IPS-NIHi7 (cell line): ENCODE measurements at regions not wholly inside any gene's neighbourhood (a gene's known extent, or its start where the extent isn't known, plus 50 kb on each side); places are given as distances from the start of the nearest gene placed in this dataset.

Experiments used
- DNase-seq: peaks from one replicate; pipeline ENCODE4 v3.0.0; 2012; ENCODE audit warnings: mixed read lengths; ENCODE audit errors: extremely low spot score

DNA sequence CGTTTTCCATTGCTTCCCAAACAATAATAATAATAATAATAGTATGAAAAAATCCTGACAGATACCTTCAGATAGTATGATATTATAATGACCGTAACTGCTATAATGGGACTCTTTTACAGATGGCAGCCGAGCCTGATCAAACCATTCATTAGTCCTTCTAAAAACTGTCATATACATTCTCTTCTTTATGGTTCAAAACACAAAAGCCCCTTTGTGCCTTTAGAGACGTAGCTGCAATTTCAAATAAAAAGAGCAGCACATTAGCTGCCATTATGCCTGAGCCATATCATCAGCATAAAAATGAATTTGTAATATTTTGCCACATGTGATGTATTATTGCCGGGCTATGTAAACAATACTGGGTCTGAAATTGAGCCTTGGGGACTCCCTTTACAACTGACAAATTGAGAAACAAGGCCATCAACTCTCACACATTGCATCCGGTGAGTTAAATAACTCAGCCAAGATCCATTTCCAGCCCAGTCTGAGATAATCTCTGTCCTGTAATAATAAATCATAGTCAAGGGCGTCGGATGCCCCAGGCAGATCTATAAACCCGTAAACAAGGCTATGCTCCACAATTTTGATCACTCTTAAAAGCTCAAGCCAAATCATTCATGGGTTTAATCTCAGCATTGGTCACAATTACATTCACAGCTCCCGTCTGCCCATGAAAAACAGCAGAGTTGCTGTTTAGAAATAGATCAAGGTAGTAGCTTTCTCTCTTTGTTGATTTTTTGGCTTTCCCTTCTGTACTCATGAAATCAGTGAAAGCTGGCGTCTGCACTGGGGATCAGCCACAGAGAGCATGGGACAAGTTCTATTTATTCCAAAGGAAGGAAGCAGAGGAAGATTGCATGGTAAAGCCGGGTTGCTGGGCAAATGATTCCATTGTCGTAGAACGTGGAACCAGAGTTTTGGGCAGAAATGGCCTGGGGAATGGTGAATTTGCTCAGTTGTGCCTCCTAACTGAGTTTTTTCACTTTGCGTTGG is 150.1 kb upstream of the BMPER start:
- DNase-seq: no peak

DNA sequence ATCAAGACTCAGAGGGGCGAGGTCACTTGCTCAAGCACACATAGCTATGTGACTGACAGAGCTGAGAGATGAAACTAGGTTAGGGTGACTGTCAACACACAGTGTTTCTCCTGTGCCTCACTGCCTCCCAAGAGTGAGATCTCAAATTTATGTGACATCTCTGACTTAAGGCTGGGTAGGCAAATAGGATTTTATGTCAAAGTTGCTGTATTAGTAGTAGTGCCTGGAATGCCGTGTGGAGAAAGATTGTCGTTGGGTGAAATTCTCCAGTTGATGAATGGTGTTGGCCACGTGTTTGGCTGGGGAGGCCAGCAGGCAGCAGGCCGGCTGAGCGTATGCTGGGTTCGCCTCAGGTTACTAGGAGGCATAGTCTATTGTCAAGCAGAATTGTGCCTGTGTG is 148.3 kb upstream of the BMPER start:
- no peak for DNase-seq

- no peak for DNase-seq
Measured at GRCh38 chr7:33757563-33758165, 147.7 kb upstream of the BMPER start.

GRCh38 chr7:33760146-33760545 is 145.2 kb upstream of the BMPER start:
- DNase-seq: no peak

GRCh38 chr7:33760834-33761233 is 144.5 kb upstream of the BMPER start:
- no peak for DNase-seq

DNA sequence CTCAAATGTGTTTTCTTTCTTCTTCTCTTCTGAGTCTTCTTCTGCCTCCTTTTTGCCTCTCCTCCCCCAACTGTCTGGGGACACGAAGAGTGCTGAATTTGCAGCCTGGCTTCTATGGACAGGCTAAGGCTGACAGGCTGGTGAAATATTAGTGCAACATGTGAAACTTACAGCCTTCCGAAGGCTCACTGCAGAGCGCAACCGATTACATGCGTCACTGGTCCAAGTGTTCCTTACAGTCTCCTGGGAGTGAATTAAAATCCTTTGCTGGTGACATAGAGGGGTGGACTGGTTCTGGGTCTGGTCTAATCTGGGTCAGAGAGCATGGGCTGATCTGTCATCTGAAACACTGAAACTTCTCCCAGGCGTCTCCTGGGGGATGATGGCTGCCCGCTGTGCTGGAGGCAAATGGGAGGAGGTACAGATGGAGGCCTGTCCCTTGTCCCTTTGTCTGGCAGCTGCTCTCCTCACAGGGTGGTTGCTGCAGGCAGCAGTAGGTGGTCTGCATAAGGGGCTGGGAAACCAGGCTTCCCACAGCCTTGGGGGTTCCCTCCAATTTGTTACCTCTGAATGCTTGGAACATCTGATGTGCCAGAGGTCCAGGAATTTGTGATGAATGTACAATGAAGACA is 143.8 kb upstream of the BMPER start:
- no peak for DNase-seq

DNA sequence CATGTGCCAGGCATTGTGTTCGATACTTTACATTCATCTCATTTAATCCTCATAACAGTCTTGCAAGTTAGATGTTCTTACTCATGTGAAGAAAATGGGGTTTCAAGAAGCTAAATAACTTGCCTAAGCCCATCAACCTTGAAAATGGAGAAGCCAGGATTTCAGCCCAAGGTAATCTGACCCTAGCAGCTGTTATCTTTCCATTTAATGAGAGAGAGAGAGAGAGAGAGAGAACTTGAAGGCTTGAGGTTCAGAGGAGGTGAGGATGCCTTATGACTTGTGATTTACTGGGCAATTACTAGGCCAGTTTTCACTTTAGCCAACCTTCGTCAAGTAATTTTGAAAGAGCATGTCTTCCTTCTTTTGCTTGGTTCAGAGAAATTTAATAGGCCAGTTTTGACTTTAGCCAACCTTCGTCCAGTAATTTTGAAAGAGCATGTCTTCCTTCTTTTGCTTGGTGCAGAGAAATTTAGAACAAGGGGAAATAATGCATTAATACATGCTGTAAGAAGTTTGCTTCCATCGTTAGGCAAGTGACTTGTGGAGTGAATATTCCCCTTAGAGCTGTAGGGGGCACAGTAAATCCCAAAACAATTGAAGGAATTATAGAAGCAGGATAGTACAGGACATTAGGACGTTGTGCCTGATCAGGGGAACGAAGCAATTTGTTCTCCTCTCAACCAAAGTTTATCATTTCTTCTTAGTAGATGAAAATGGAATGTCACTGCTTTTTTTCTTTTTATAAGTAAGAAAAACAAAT is 143.0 kb upstream of the BMPER start:
- no peak for DNase-seq

GRCh38 chr7:33762911-33763306 is 142.4 kb upstream of the BMPER start:
- no peak for DNase-seq

DNA sequence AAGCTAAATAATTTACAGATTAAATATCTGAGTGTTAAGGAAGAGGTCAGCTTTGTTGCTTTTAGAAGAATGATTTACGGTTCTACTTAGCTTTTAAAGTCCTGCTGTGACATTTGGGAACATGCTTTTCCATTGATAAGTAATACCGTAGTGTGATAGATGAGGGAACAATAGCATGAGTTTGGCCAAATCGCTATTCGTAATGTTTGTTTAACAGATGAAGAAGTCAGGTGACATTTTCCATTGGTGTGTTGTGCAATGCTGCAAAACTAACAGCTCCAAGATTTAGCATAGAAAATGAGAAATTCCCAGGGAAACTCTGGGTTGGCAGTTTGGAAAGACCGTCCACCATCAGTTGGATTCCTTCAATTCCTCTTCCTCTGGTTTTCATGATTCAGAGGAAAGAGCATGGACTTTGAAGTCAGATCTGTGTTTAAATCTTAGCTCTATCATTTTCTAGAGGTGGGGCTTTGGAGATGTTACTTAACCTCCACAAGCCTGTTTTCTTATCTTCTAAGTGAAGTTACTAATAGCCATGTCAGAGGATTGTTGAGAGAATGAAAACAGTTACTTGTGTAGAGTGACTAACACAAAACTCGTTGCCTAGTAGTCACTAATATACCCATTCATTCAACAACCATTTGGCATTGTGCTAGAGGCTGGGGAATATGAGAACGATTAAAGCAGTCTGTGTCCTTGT is 140.4 kb upstream of the BMPER start:
- no peak for DNase-seq

GRCh38 chr7:33766405-33766804 is 138.9 kb upstream of the BMPER start:
- no peak for DNase-seq

- no peak for DNase-seq
Measured at GRCh38 chr7:33769930-33770329, 135.4 kb upstream of the BMPER start.

GRCh38 chr7:33770576-33770975 is 134.8 kb upstream of the BMPER start:
- no peak for DNase-seq

- DNase-seq: no peak
Measured at GRCh38 chr7:33771422-33771821, 133.9 kb upstream of the BMPER start.

- no peak for DNase-seq
Measured at GRCh38 chr7:33773053-33773452, 132.3 kb upstream of the BMPER start.

- DNase-seq: no peak
Measured at GRCh38 chr7:33774762-33775523, 130.4 kb upstream of the BMPER start.

GRCh38 chr7:33775790-33776189 is 129.5 kb upstream of the BMPER start:
- no peak for DNase-seq

DNA sequence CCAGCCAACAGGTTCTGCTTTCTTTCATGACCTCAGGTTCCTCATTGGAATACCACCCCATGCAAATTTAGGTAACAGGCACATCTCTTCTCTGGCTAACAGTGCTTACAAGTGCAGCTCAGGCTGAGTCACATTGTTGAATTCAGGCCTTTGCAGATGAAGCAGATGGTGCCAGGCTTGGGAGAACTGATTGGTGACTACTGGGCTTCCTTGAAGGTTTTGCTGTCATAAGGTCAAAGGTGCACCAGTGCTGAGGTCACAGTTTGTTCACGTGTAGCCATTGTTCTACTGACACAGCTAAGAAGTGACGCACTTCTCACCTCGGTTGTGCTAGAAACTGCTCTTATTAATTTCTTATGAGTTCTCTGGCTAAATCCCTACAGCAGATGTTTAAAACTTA is 128.6 kb upstream of the BMPER start:
- no peak for DNase-seq

DNA sequence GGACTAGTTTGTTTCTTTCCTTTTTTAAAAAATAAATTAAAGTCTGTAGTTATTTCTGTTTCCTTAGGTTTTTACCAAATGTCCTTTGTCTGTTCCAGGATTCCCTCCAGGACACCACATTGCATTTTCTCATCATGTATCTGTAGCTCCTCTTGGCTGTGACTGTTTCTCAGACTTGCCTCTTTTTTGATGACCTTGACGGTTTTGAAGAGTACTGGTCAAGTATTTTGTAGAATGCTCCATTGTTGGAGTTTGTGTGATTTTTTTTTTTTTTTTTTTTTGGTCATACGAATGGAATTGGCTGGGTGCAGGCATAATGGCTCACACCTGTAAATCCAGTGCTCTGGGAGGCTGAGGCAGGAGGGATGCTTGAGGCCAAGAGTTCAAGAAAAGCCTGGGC is 127.1 kb upstream of the BMPER start:
- DNase-seq: no peak

GRCh38 chr7:33779216-33779615 is 126.1 kb upstream of the BMPER start:
- DNase-seq: no peak

DNA sequence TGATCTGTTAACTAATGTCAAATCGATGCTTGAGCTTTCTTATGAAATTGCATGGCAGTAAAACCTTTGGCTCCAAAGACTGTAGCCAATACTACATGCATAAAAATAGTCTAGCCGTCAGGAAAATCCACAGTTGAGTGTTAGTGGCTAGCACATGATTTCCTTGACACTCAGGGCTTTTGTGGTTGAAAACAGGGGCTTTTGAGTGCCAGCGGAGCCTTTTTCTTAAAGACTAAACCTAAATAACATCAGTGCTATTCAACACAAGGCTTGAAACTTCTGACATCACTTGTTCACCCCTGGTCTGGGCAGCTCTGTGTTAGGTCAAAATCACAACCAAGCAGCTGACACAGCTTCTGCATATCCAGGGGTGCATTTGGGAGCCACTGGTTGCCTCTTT is 124.2 kb upstream of the BMPER start:
- DNase-seq: no peak

DNA sequence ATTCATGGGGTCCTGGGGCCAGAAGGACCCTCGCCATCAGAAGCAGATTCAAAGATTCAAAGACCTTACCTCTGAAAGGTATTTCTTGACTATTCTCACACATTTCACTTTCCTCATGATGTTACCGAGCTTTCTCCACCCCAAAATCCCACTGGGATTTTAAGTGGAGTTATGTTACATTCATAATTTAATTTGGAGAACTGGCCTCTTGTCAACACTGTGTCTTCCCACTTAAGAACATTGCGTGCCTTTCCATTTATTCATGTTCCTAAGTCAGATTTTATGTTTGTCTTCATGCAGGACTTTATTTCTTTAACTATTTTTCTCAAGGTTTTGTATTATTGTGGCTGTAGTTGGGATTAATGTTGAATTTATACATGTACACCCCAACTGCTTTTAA is 123.5 kb upstream of the BMPER start:
- no peak for DNase-seq
